IPS-15b (cell line): ENCODE measurements at regions not wholly inside any gene's neighbourhood (a gene's known extent, or its start where the extent isn't known, plus 50 kb on each side); places are given as distances from the start of the nearest gene placed in this dataset.

ENCODE experiments used
- H3K27me3 ChIP-seq: one replicate; pipeline ENCODE4 v1.6.1; 2013; ENCODE audit warnings: low read length; ENCODE audit not compliant: control insufficient read depth, insufficient read depth
- H3K36me3 ChIP-seq: one replicate; pipeline ENCODE4 v1.6.1; 2013; ENCODE audit warnings: low read length; ENCODE audit not compliant: control insufficient read depth, insufficient read depth
- H3K4me1 ChIP-seq: one replicate; pipeline ENCODE4 v1.6.1; 2013; ENCODE audit warnings: mild to moderate bottlenecking, low read length; ENCODE audit not compliant: control insufficient read depth, insufficient read depth
- H3K4me3 ChIP-seq: one replicate; pipeline ENCODE4 v1.5.1; 2013; ENCODE audit warnings: low read depth, low read length
- H3K9ac ChIP-seq: one replicate; pipeline ENCODE4 v1.6.1; 2013; ENCODE audit warnings: low read depth, mild to moderate bottlenecking, low read length
- H3K9me3 ChIP-seq: one replicate; pipeline ENCODE4 v1.6.1; 2013; ENCODE audit warnings: mild to moderate bottlenecking, low read length; ENCODE audit not compliant: control insufficient read depth, insufficient read depth

DNA sequence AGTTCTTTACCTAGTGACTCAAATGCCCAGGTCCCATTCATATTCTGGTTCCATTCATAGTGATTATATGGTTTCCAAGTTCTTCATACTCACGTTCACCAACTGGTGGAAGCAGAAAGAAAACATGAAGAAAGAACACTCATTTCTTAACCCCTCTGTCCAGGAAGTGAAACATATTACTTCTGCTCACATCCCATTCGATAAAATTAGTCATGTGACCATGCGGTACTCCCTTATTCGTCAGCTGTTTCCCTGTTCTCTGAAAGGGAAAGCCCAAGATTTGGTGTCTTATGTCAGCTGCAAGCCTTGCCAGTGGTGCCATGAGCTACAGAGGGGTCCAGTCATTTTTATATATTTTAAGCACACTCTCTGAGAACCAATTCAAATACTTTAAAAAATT is 387.0 kb upstream of the DMAC1 start:
- no peak overlapping the region for H3K4me3 ChIP-seq
- H3K9ac ChIP-seq = no peak overlapping the region
- no peaks in the 10 kb centered on the region for H3K36me3 ChIP-seq
- H3K27me3 ChIP-seq = no peaks in the 10 kb centered on the region
- no peaks in the 10 kb centered on the region for H3K9me3 ChIP-seq
- no peaks in the 10 kb centered on the region for H3K4me1 ChIP-seq

DNA sequence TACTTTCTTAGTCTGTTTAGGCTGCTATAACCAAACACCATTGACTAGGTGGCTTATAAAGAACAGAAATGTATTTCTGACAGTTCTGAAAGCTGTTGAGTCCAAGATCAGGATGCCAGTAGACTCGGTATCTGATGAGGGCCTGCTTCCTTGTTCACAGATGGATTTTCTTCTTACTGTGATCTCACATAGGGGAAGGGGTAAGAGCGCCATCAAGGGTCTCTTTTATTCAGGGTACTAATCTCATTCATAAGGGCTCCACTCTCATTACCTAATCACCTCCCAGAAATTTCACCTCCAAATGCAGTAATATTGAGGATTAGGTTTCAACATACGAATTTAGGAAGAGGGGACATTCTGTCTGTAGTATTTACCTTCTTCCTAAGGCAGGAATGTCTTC is 384.0 kb upstream of the DMAC1 start:
- H3K27me3 ChIP-seq = no peaks in the 10 kb centered on the region
- no peaks in the 10 kb centered on the region for H3K9me3 ChIP-seq
- H3K4me3 ChIP-seq = no peak overlapping the region
- no peaks in the 10 kb centered on the region for H3K4me1 ChIP-seq
- H3K9ac ChIP-seq = no peak overlapping the region
- H3K36me3 ChIP-seq = no peaks in the 10 kb centered on the region

- Histone ChIP-seq H3K27me3 (no peaks in the 10 kb centered on the region), H3K4me1 (no peaks in the 10 kb centered on the region), H3K4me3 (no peak overlapping the region), H3K9me3 (no peaks in the 10 kb centered on the region), H3K36me3 (no peaks in the 10 kb centered on the region), H3K9ac (no peak overlapping the region)
Measured at GRCh38 chr9:8179381-8180053, 379.9 kb upstream of the DMAC1 start.

GRCh38 chr9:8172000-8172399 is 372.4 kb upstream of the DMAC1 start:
- no peak overlapping the region for H3K4me3 ChIP-seq
- no peaks in the 10 kb centered on the region for H3K9me3 ChIP-seq
- H3K4me1 ChIP-seq = no peaks in the 10 kb centered on the region
- no peak overlapping the region for H3K9ac ChIP-seq
- no peaks in the 10 kb centered on the region for H3K27me3 ChIP-seq
- no peaks in the 10 kb centered on the region for H3K36me3 ChIP-seq

DNA sequence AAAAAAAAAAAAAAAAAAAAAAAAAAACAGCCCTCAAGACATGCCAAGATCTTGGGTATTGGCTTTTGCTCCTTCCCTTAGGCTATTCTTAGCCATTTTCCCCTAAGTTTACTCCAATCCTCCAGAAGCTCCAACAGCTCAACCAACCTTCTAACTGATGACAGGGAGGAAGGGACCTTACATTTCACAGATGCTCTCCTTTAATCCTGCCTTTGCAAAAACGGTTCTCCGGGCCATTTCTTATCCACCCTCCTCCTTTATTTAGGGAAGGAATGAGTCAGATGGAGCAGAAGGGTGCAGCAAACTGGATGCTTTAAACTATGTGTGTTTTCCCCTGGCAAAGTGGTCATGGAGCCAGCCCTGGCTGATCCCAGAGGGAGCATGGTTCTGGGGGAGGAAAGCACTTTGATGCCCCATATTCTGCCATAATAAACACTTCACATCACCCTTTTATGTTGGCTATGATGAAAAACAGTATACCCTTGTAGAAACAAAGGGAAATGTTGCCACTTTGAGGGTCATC is 369.4 kb upstream of the DMAC1 start:
- no peaks in the 10 kb centered on the region for H3K36me3 ChIP-seq
- H3K9me3 ChIP-seq = no peaks in the 10 kb centered on the region
- no peak overlapping the region for H3K9ac ChIP-seq
- no peak overlapping the region for H3K4me3 ChIP-seq
- H3K27me3 ChIP-seq = no peaks in the 10 kb centered on the region
- H3K4me1 ChIP-seq = no peaks in the 10 kb centered on the region

GRCh38 chr9:8160787-8161186 is 361.2 kb upstream of the DMAC1 start:
- H3K4me1 ChIP-seq = no peaks in the 10 kb centered on the region
- no peak overlapping the region for H3K4me3 ChIP-seq
- H3K9me3 ChIP-seq = no peaks in the 10 kb centered on the region
- no peaks in the 10 kb centered on the region for H3K36me3 ChIP-seq
- H3K27me3 ChIP-seq = no peaks in the 10 kb centered on the region
- H3K9ac ChIP-seq = no peak overlapping the region

- H3K9me3 ChIP-seq = no peaks in the 10 kb centered on the region
- no peaks in the 10 kb centered on the region for H3K36me3 ChIP-seq
- H3K27me3 ChIP-seq = no peaks in the 10 kb centered on the region
- H3K9ac ChIP-seq = no peak overlapping the region
- no peaks in the 10 kb centered on the region for H3K4me1 ChIP-seq
- no peak overlapping the region for H3K4me3 ChIP-seq
Measured at GRCh38 chr9:8158574-8158973, 359.0 kb upstream of the DMAC1 start.

DNA sequence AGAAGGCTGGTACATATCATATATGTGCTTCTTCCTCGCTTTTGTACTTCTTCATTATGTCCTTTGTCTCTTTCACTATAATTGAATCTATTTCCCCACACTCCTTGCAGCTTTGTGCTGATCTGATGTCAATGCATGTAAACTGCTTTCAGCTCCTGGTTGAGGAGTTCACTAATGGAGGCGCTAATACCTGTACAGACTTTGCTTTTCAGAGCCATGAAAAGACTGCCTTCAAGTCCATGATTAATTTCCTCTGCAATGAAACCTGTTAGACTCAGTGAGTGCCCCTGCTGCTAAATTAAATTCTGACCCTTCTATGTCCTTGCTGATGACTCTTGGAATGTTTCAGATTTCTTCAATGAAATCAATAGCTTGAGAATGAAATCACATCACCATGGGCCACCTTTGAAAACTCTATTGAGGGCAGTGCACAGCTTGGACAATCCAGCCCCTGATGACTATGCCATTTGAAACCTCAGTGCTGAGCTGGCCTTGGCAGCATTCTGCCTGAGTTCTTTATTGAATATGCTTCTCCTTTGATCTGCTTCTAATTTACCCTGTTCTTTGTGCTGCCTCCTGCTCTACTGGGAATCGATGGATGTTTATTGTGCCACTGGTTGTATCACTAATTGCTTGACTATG is 358.2 kb upstream of the DMAC1 start:
- no peak overlapping the region for H3K4me3 ChIP-seq
- no peaks in the 10 kb centered on the region for H3K4me1 ChIP-seq
- no peak overlapping the region for H3K9ac ChIP-seq
- H3K9me3 ChIP-seq = no peaks in the 10 kb centered on the region
- no peaks in the 10 kb centered on the region for H3K36me3 ChIP-seq
- no peaks in the 10 kb centered on the region for H3K27me3 ChIP-seq

GRCh38 chr9:8156346-8156745 is 356.8 kb upstream of the DMAC1 start:
- no peak overlapping the region for H3K4me3 ChIP-seq
- H3K27me3 ChIP-seq = no peaks in the 10 kb centered on the region
- no peaks in the 10 kb centered on the region for H3K36me3 ChIP-seq
- H3K9ac ChIP-seq = no peak overlapping the region
- no peaks in the 10 kb centered on the region for H3K4me1 ChIP-seq
- no peaks in the 10 kb centered on the region for H3K9me3 ChIP-seq

- H3K4me1 ChIP-seq = no peaks in the 10 kb centered on the region
- H3K27me3 ChIP-seq = no peaks in the 10 kb centered on the region
- H3K4me3 ChIP-seq = no peak overlapping the region
- H3K36me3 ChIP-seq = no peaks in the 10 kb centered on the region
- no peak overlapping the region for H3K9ac ChIP-seq
- no peaks in the 10 kb centered on the region for H3K9me3 ChIP-seq
Measured at GRCh38 chr9:8155706-8156105, 356.1 kb upstream of the DMAC1 start.

GRCh38 chr9:8143677-8144076 is 344.1 kb upstream of the DMAC1 start:
- Histone ChIP-seq H3K27me3 (no peaks in the 10 kb centered on the region), H3K36me3 (no peaks in the 10 kb centered on the region), H3K4me3 (no peak overlapping the region), H3K9me3 (no peaks in the 10 kb centered on the region), H3K9ac (no peak overlapping the region), H3K4me1 (peaks cover 3% of the 10 kb centered on the region)

DNA sequence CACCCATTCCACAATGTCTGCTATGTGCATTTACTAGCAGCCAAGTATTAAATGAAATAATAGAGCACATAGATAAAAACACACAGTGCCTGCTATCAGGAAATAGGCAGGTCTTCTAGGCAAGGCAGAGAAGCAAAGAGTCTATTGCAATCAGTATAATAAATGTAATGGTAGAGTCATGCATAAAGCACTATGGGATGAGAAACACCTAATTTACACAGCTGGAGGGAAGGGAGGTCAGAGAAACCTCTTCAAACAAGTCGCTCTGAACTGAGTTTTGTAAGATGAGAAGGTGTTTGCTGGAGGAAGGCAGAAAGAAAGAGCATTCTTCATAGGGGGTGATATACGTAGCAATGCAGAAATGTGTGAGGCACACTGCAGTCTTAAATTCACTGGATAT is 341.0 kb upstream of the DMAC1 start:
- peaks cover 4% of the 10 kb centered on the region for H3K4me1 ChIP-seq
- no peaks in the 10 kb centered on the region for H3K36me3 ChIP-seq
- no peak overlapping the region for H3K4me3 ChIP-seq
- H3K9ac ChIP-seq = no peak overlapping the region
- no peaks in the 10 kb centered on the region for H3K9me3 ChIP-seq
- H3K27me3 ChIP-seq = no peaks in the 10 kb centered on the region
